ELF-1 (cell line): ENCODE measurements at regions not wholly inside any gene's neighbourhood (a gene's known extent, or its start where the extent isn't known, plus 50 kb on each side); places are given as distances from the start of the nearest gene placed in this dataset.
A peak's percentile ranks its signal among the peaks of the same experiment; 100 is the strongest.

Experiments
- DNase-seq: peaks from one replicate; pipeline ENCODE4 v3.0.0-alpha.2; 2016; ENCODE audit warnings: low read depth, low spot score

GRCh38 chr7:17168416-17168815 lies 130.0 kb upstream of the AHR start:
- DNase-seq, result no peak

GRCh38 chr7:17171427-17171826 lies 127.0 kb upstream of the AHR start:
- no peak for DNase-seq

- DNase-seq, result no peak
These were observed 122.0 kb upstream of the AHR start for GRCh38 chr7:17176371-17177032.

GRCh38 chr7:17178545-17178944 lies 119.9 kb upstream of the AHR start:
- DNase-seq, result no peak

- no peak for DNase-seq
These were observed 117.0 kb upstream of the AHR start for GRCh38 chr7:17181482-17181881.

- DNase-seq, result no peak
These were observed 114.7 kb upstream of the AHR start for GRCh38 chr7:17183630-17184328.

GRCh38 chr7:17184805-17185689 lies 113.4 kb upstream of the AHR start:
- no peak for DNase-seq

- DNase-seq, result no peak
These were observed 112.8 kb upstream of the AHR start for GRCh38 chr7:17185690-17186070.

- DNase-seq, result no peak
These were observed 111.5 kb upstream of the AHR start for GRCh38 chr7:17186745-17187530.

- no peak for DNase-seq
These were observed 103.8 kb upstream of the AHR start for GRCh38 chr7:17194656-17195055.

GRCh38 chr7:17195576-17195975 lies 102.9 kb upstream of the AHR start:
- DNase-seq, result no peak

GRCh38 chr7:17205910-17206309 lies 92.5 kb upstream of the AHR start:
- DNase-seq, result no peak

GRCh38 chr7:17206349-17206905 lies 92.0 kb upstream of the AHR start:
- DNase-seq, result peak; percentile 41

GRCh38 chr7:17207220-17207619 lies 91.2 kb upstream of the AHR start:
- no peak for DNase-seq

GRCh38 chr7:17209101-17209500 lies 89.4 kb upstream of the AHR start:
- no peak for DNase-seq

GRCh38 chr7:17211307-17211836 lies 87.1 kb upstream of the AHR start:
- DNase-seq, result no peak

GRCh38 chr7:17212188-17212587 lies 86.3 kb upstream of the AHR start:
- DNase-seq, result no peak

- no peak for DNase-seq
These were observed 70.5 kb upstream of the AHR start for GRCh38 chr7:17227766-17228490.

- no peak for DNase-seq
These were observed 69.2 kb upstream of the AHR start for GRCh38 chr7:17229228-17229627.

GRCh38 chr7:17230099-17230807 lies 68.2 kb upstream of the AHR start:
- no peak for DNase-seq
